ENCODE measurements at regions not wholly inside any gene's neighbourhood (a gene's known extent, or its start where the extent isn't known, plus 50 kb on each side); places are given as distances from the start of the nearest gene placed in this dataset.
"Not testable (repeated sequence)": the region's sequence is repeated elsewhere in the genome, so short reads cannot be mapped to it uniquely, and the experiment has no call there.

GRCh38 chr1:214095896-214096295 is 108.1 kb downstream of the PROX1 start:
- H3K4me3 ChIP-seq (ENCODE audit: low read length); H3K36me3 ChIP-seq (ENCODE audit: insufficient read depth, low read length); H3K27me3 ChIP-seq (ENCODE audit: insufficient read depth, low read length); H3K27ac ChIP-seq (ENCODE audit: low read depth, low read length); H3K9ac ChIP-seq (ENCODE audit: low read depth, low read length); H3K4me1 ChIP-seq (ENCODE audit: insufficient read depth, low read length); H3K9me3 ChIP-seq (ENCODE audit: insufficient read depth, low read depth, low read length): not testable (repeated sequence)

GRCh38 chr1:214101246-214101645 is 113.5 kb downstream of the PROX1 start:
- no peaks in the 10 kb centered on the region for H3K36me3 ChIP-seq (ENCODE audit: insufficient read depth, low read length)
- H3K9me3 ChIP-seq (ENCODE audit: insufficient read depth, low read depth, low read length), result peaks cover 7% of the 10 kb centered on the region; the same call in 1 of the 2 replicates
- WGBS, result 80% methylated on average over 2 of the region's 2 CpGs
- no peak overlapping the region for H3K27ac ChIP-seq (ENCODE audit: low read depth, low read length)
- H3K9ac ChIP-seq (ENCODE audit: low read depth, low read length), result no peak overlapping the region
- no peaks in the 10 kb centered on the region for H3K4me1 ChIP-seq (ENCODE audit: insufficient read depth, low read length)
- no peak overlapping the region for H3K4me3 ChIP-seq (ENCODE audit: low read length)
- H3K27me3 ChIP-seq (ENCODE audit: insufficient read depth, low read length), result no peaks in the 10 kb centered on the region

DNA sequence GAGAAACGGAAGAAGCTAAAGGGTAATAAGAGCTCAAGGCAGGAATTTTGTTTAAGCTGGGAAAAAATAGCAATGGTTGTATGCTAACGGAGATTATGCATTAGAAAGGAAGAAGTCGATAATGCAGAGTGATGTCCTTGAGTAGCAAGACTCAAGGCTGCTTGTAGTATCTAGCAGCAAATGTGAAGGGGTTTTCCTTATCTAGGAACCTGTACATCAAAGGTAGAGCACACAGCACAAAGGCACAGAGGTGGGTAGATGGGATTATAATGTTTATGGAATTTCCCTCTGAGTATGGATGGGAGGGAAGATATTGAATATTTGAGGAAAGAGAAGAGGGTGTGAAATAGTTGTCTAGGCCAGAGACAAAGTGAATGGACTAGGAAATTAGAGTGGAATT is 114.1 kb downstream of the PROX1 start:
- Histone ChIP-seq H3K27me3 (ENCODE audit: insufficient read depth, low read length) (no peaks in the 10 kb centered on the region), H3K9ac (ENCODE audit: low read depth, low read length) (no peak overlapping the region), H3K4me3 (ENCODE audit: low read length) (no peak overlapping the region), H3K9me3 (ENCODE audit: insufficient read depth, low read depth, low read length) (peaks cover 7% of the 10 kb centered on the region; the same call in 1 of the 2 replicates), H3K27ac (ENCODE audit: low read depth, low read length) (no peak overlapping the region), H3K36me3 (ENCODE audit: insufficient read depth, low read length) (no peaks in the 10 kb centered on the region), H3K4me1 (ENCODE audit: insufficient read depth, low read length) (no peaks in the 10 kb centered on the region)
- WGBS, result 89% methylated on average over 3 of the region's 3 CpGs

GRCh38 chr1:214102907-214103306 is 115.1 kb downstream of the PROX1 start:
- peaks cover 7% of the 10 kb centered on the region; the same call in 1 of the 2 replicates for H3K9me3 ChIP-seq (ENCODE audit: insufficient read depth, low read depth, low read length)
- no peaks in the 10 kb centered on the region for H3K27me3 ChIP-seq (ENCODE audit: insufficient read depth, low read length)
- WGBS, result 62% methylated on average over 2 of the region's 2 CpGs
- no peak overlapping the region for H3K9ac ChIP-seq (ENCODE audit: low read depth, low read length)
- no peak overlapping the region for H3K27ac ChIP-seq (ENCODE audit: low read depth, low read length)
- no peaks in the 10 kb centered on the region for H3K36me3 ChIP-seq (ENCODE audit: insufficient read depth, low read length)
- H3K4me1 ChIP-seq (ENCODE audit: insufficient read depth, low read length), result peaks cover 2% of the 10 kb centered on the region
- no peak overlapping the region for H3K4me3 ChIP-seq (ENCODE audit: low read length)

DNA sequence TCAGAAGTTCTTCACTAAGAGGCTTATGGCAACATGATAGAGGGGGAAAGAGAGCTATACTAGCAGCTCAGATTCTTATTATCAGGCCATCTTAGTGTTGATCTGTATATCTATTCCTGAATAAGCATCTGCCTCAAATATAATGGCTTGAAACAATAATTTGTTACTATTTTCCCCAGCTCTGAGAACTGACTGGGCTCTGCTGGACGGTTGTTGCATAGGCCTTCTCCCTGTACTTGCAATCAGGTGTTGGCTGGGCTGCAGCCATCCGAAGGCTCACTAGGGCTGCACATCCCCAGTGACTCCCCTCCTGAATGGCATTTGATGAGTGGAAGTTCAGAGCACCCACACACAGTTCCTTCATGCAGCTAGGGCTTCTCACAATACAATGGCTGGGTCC is 116.0 kb downstream of the PROX1 start:
- Histone ChIP-seq H3K4me1 (ENCODE audit: insufficient read depth, low read length) (peaks cover 5% of the 10 kb centered on the region), H3K9ac (ENCODE audit: low read depth, low read length) (no peak overlapping the region), H3K27me3 (ENCODE audit: insufficient read depth, low read length) (no peaks in the 10 kb centered on the region), H3K9me3 (ENCODE audit: insufficient read depth, low read depth, low read length) (peaks cover 7% of the 10 kb centered on the region; the same call in 1 of the 2 replicates), H3K36me3 (ENCODE audit: insufficient read depth, low read length) (no peaks in the 10 kb centered on the region), H3K27ac (ENCODE audit: low read depth, low read length) (no peak overlapping the region), H3K4me3 (ENCODE audit: low read length) (no peak overlapping the region)
- WGBS, result 96% methylated on average over 2 of the region's 2 CpGs

DNA sequence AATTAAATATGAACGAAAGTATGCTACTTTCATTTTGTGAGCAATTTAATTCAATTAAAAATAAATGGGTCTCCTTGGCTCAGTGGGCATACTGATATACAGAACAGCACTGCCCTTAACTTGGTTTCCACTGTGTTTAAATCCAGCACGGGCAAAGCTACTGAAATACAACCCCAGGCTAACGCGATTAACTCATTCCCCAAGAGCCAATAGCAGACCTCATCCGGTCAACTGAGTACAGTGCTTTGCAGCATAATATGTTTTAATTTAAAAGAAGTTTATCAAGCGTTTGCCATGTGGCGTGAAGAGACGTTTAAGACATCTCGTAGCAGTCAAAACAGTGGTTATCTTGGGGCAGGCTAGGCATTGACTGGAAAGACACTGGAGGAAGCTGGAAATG is 118.6 kb downstream of the PROX1 start:
- H3K4me3 ChIP-seq (ENCODE audit: low read length), result no peak overlapping the region
- no peak overlapping the region for H3K27ac ChIP-seq (ENCODE audit: low read depth, low read length)
- no peak overlapping the region for H3K9ac ChIP-seq (ENCODE audit: low read depth, low read length)
- H3K4me1 ChIP-seq (ENCODE audit: insufficient read depth, low read length), result peaks cover 5% of the 10 kb centered on the region
- 91% methylated on average over 8 of the region's 9 CpGs for WGBS
- H3K27me3 ChIP-seq (ENCODE audit: insufficient read depth, low read length), result no peaks in the 10 kb centered on the region
- no peaks in the 10 kb centered on the region for H3K36me3 ChIP-seq (ENCODE audit: insufficient read depth, low read length)
- peaks cover 7% of the 10 kb centered on the region; the same call in 1 of the 2 replicates for H3K9me3 ChIP-seq (ENCODE audit: insufficient read depth, low read depth, low read length)

- peaks cover 5% of the 10 kb centered on the region for H3K4me1 ChIP-seq (ENCODE audit: insufficient read depth, low read length)
- 82% methylated on average over 24 of the region's 25 CpGs for WGBS
- H3K9ac ChIP-seq (ENCODE audit: low read depth, low read length), result no peak overlapping the region
These were observed 119.7 kb downstream of the PROX1 start for GRCh38 chr1:214107322-214108096.

GRCh38 chr1:214108097-214108446 is 120.3 kb downstream of the PROX1 start:
- Histone ChIP-seq H3K4me1 (ENCODE audit: insufficient read depth, low read length) (peaks cover 5% of the 10 kb centered on the region), H3K36me3 (ENCODE audit: insufficient read depth, low read length) (no peaks in the 10 kb centered on the region), H3K27me3 (ENCODE audit: insufficient read depth, low read length) (no peaks in the 10 kb centered on the region), H3K27ac (ENCODE audit: low read depth, low read length) (no peak overlapping the region), H3K4me3 (ENCODE audit: low read length) (no peak overlapping the region), H3K9me3 (ENCODE audit: insufficient read depth, low read depth, low read length) (peaks cover 7% of the 10 kb centered on the region; the same call in 1 of the 2 replicates), H3K9ac (ENCODE audit: low read depth, low read length) (no peak overlapping the region)
- 67% methylated on average over 1 of the region's 1 CpG for WGBS

More at GRCh38 chr1:214107322-214108096, 119.7 kb downstream of the PROX1 start:
- Histone ChIP-seq H3K36me3 (ENCODE audit: insufficient read depth, low read length) (no peaks in the 10 kb centered on the region), H3K27me3 (ENCODE audit: insufficient read depth, low read length) (no peaks in the 10 kb centered on the region), H3K9me3 (ENCODE audit: insufficient read depth, low read depth, low read length) (peaks cover 7% of the 10 kb centered on the region; the same call in 1 of the 2 replicates), H3K27ac (ENCODE audit: low read depth, low read length) (no peak overlapping the region), H3K4me3 (ENCODE audit: low read length) (no peak overlapping the region)

- H3K9me3 ChIP-seq (ENCODE audit: insufficient read depth, low read depth, low read length), result no peaks in the 10 kb centered on the region
- WGBS, result 95% methylated on average over 9 of the region's 9 CpGs
- H3K27me3 ChIP-seq (ENCODE audit: insufficient read depth, low read length), result no peaks in the 10 kb centered on the region
- no peak overlapping the region for H3K9ac ChIP-seq (ENCODE audit: low read depth, low read length)
- H3K4me3 ChIP-seq (ENCODE audit: low read length), result no peak overlapping the region
- H3K4me1 ChIP-seq (ENCODE audit: insufficient read depth, low read length), result peaks cover 5% of the 10 kb centered on the region
- H3K27ac ChIP-seq (ENCODE audit: low read depth, low read length), result no peak overlapping the region
- H3K36me3 ChIP-seq (ENCODE audit: insufficient read depth, low read length), result no peaks in the 10 kb centered on the region
These were observed 124.0 kb downstream of the PROX1 start for GRCh38 chr1:214111796-214112195.

- Histone ChIP-seq H3K4me1 (ENCODE audit: insufficient read depth, low read length) (peaks cover 4% of the 10 kb centered on the region; the same call in 1 of the 2 replicates), H3K27ac (ENCODE audit: low read depth, low read length) (no peak overlapping the region), H3K9ac (ENCODE audit: low read depth, low read length) (no peak overlapping the region), H3K9me3 (ENCODE audit: insufficient read depth, low read depth, low read length) (peaks cover 10% of the 10 kb centered on the region), H3K27me3 (ENCODE audit: insufficient read depth, low read length) (no peaks in the 10 kb centered on the region), H3K36me3 (ENCODE audit: insufficient read depth, low read length) (no peaks in the 10 kb centered on the region), H3K4me3 (ENCODE audit: low read length) (no peak overlapping the region)
- 91% methylated on average over 3 of the region's 3 CpGs for WGBS
These were observed 128.5 kb downstream of the PROX1 start for GRCh38 chr1:214116258-214116657.

GRCh38 chr1:214117780-214118179 is 130.0 kb downstream of the PROX1 start:
- H3K9ac ChIP-seq (ENCODE audit: low read depth, low read length), result no peak overlapping the region
- H3K36me3 ChIP-seq (ENCODE audit: insufficient read depth, low read length), result no peaks in the 10 kb centered on the region
- no peaks in the 10 kb centered on the region for H3K27me3 ChIP-seq (ENCODE audit: insufficient read depth, low read length)
- peaks cover 10% of the 10 kb centered on the region for H3K9me3 ChIP-seq (ENCODE audit: insufficient read depth, low read depth, low read length)
- H3K27ac ChIP-seq (ENCODE audit: low read depth, low read length), result no peak overlapping the region
- H3K4me3 ChIP-seq (ENCODE audit: low read length), result no peak overlapping the region
- WGBS, result 93% methylated on average over 2 of the region's 2 CpGs
- H3K4me1 ChIP-seq (ENCODE audit: insufficient read depth, low read length), result peaks cover 6% of the 10 kb centered on the region; the same call in 1 of the 2 replicates
